ENCODE measurements at regions not wholly inside any gene's neighbourhood (a gene's known extent, or its start where the extent isn't known, plus 50 kb on each side); places are given as distances from the start of the nearest gene placed in this dataset.

GRCh38 chr18:22700920-22701319, 232.2 kb upstream of the RBBP8 start:
- TF ChIP-seq CTCF (conservative IDR thresholded peaks at IDR 0.05; ENCODE audit: low read depth, low read length) (no peak), EZH2 (IDR thresholded peaks at IDR 0.05; ENCODE audit: borderline replicate concordance, low read depth, low read length, poor library complexity, severe bottlenecking) (no peak)
